A673 (cell line): ENCODE measurements at regions not wholly inside any gene's neighbourhood (a gene's known extent, or its start where the extent isn't known, plus 50 kb on each side); places are given as distances from the start of the nearest gene placed in this dataset.

Experiments
- BruUV-seq: library from RNA; stranded (reverse); fragments of 400-500 nt; replicated peaks from 2 replicates; lab custom pipeline; 2021; lab: Mats Ljungman, UMichigan
- CTCF ChIA-PET: fragments of 300-600 bp; sonication (Branson Sonifier 250); formaldehyde crosslinking; loops from one replicate; lab custom pipeline; 2022; ENCODE audit warnings: antibody characterized with exemption; lab: Charles Lee
- POLR2A ChIA-PET: fragments of 300-600 bp; sonication (Branson Sonifier 250); formaldehyde crosslinking; loops from one replicate; lab custom pipeline; 2022; ENCODE audit warnings: antibody characterized with exemption; ENCODE audit not compliant: low non-redundant PET; lab: Charles Lee
- DNase-seq: peaks from one replicate; pipeline ENCODE4 v3.0.0-alpha.2; 2015; ENCODE audit warnings: low spot score
- H3K27ac ChIP-seq: fragments of 200-600 bp; sonication (generic); 2 replicates; pipeline ENCODE4 v1.5.1; 2016; ENCODE audit warnings: mixed run types, low read depth, mild to moderate bottlenecking, mixed read lengths, antibody characterized with exemption, low read length; ENCODE audit not compliant: poor library complexity, severe bottlenecking
- H3K27me3 ChIP-seq: fragments of 200-600 bp; sonication (generic); replicated peaks from 2 replicates; pipeline ENCODE4 v1.6.1; 2017; ENCODE audit warnings: mixed run types, low read depth, mild to moderate bottlenecking, mixed read lengths, antibody characterized with exemption, low read length; ENCODE audit not compliant: insufficient read depth, poor library complexity
- H3K36me3 ChIP-seq: fragments of 200-600 bp; sonication (generic); 2 replicates; pipeline ENCODE4 v1.6.1; 2016; ENCODE audit warnings: mixed run types, mild to moderate bottlenecking, mixed read lengths, antibody characterized with exemption, low read length; ENCODE audit not compliant: insufficient read depth, poor library complexity, severe bottlenecking
- H3K4me1 ChIP-seq: fragments of 200-600 bp; sonication (generic); 2 replicates; pipeline ENCODE4 v1.6.1; 2017; ENCODE audit warnings: mixed run types, mild to moderate bottlenecking, mixed read lengths, antibody characterized with exemption, low read length; ENCODE audit not compliant: insufficient read depth, poor library complexity, severe bottlenecking
- H3K4me3 ChIP-seq: fragments of 200-600 bp; sonication (generic); 2 replicates; pipeline ENCODE4 v1.5.1; 2016; ENCODE audit warnings: low read depth, mixed run types, mild to moderate bottlenecking, mixed read lengths, low read length; ENCODE audit not compliant: poor library complexity, severe bottlenecking
- H3K9me3 ChIP-seq: fragments of 200-600 bp; sonication (generic); 2 replicates; pipeline ENCODE4 v1.6.1; 2016; ENCODE audit warnings: mixed run types, low read depth, mild to moderate bottlenecking, mixed read lengths, antibody characterized with exemption, low read length; ENCODE audit not compliant: poor library complexity, severe bottlenecking
- CTCF ChIP-seq: fragments of 300-800, 200-600 bp; sonication (generic); conservative IDR thresholded peaks from 2 replicates; pipeline ENCODE4 v1.5.1; 2017; ENCODE audit warnings: low read depth, mild to moderate bottlenecking, antibody characterized with exemption, low read length, moderate library complexity, mixed read lengths
- EZH2 ChIP-seq: fragments of 200-600 bp; sonication (generic); IDR thresholded peaks from 2 replicates; pipeline ENCODE4 v1.6.1; 2017; ENCODE audit warnings: borderline replicate concordance, low read depth, mild to moderate bottlenecking, mixed read lengths, antibody characterized with exemption, low read length; ENCODE audit not compliant: poor library complexity, severe bottlenecking
- intact Hi-C: fragments of 100-400 bp; cut with micrococcal nuclease; formaldehyde crosslinking; loops from one replicate; pipeline ENCODE4 v1.10.0; 2022; ENCODE audit not compliant: unreplicated experiment

GRCh38 chr11:116686866-116687265 is 85.9 kb downstream of the BUD13 start:
- POLR2A ChIA-PET = no interaction called here
- intact Hi-C loops = no loop called here
- Histone ChIP-seq H3K4me3 (no peak overlapping the region), H3K36me3 (no peaks in the 10 kb centered on the region), H3K27me3 (peaks cover 3% of the 10 kb centered on the region), H3K27ac (no peak overlapping the region), H3K4me1 (no peaks in the 10 kb centered on the region), H3K9me3 (no peaks in the 10 kb centered on the region)
- no TSS peak for BruUV-seq
- no peak for DNase-seq
- TF ChIP-seq EZH2 (no peak), CTCF (no peak)
- CTCF ChIA-PET = no interaction called here

- TF ChIP-seq EZH2 = no peak
- TF ChIP-seq CTCF = no peak
- Histone ChIP-seq H3K4me1 (no peaks in the 10 kb centered on the region), H3K36me3 (no peaks in the 10 kb centered on the region), H3K27ac (no peak overlapping the region), H3K27me3 (peaks cover 12% of the 10 kb centered on the region), H3K4me3 (no peak overlapping the region), H3K9me3 (no peaks in the 10 kb centered on the region)
- POLR2A ChIA-PET = no interaction called here
- CTCF ChIA-PET = no interaction called here
- intact Hi-C loops = no loop called here
- no TSS peak for BruUV-seq
- no peak for DNase-seq
These were observed 88.8 kb downstream of the BUD13 start for GRCh38 chr11:116683982-116684381.

GRCh38 chr11:116680349-116681125 is 92.2 kb downstream of the BUD13 start:
- H3K9me3 ChIP-seq = no peaks in the 10 kb centered on the region
- peaks cover 8% of the 10 kb centered on the region for H3K27me3 ChIP-seq
- no TSS peak for BruUV-seq
- intact Hi-C loops = no loop called here
- ChIA-PET POLR2A (no interaction called here), CTCF (no interaction called here)
- no peaks in the 10 kb centered on the region for H3K4me1 ChIP-seq
- no peaks in the 10 kb centered on the region for H3K36me3 ChIP-seq
- DNase-seq = no peak
- H3K27ac ChIP-seq = no peak overlapping the region
- TF ChIP-seq CTCF (no peak), EZH2 (no peak)
- no peak overlapping the region for H3K4me3 ChIP-seq
